NCI-H2171 (cell line): ENCODE measurements at regions not wholly inside any gene's neighbourhood (a gene's known extent, or its start where the extent isn't known, plus 50 kb on each side); places are given as distances from the start of the nearest gene placed in this dataset.

Experiments
- DNase-seq: peaks from one replicate; lab custom pipeline; 2025; lab: John Stamatoyannopoulos, UW

GRCh38 chr3:124497487-124497886 lies 232.8 kb upstream of the UMPS start:
- DNase-seq, result no peak

GRCh38 chr3:124498891-124499290 lies 231.4 kb upstream of the UMPS start:
- no peak for DNase-seq

GRCh38 chr3:124504332-124505059 lies 225.8 kb upstream of the UMPS start:
- no peak for DNase-seq

GRCh38 chr3:124509884-124510283 lies 220.4 kb upstream of the UMPS start:
- DNase-seq, result no peak

- no peak for DNase-seq
Observed at GRCh38 chr3:124510290-124510689, 220.0 kb upstream of the UMPS start.

GRCh38 chr3:124512881-124513609 lies 217.2 kb upstream of the UMPS start:
- no peak for DNase-seq

GRCh38 chr3:124513610-124513997 lies 216.6 kb upstream of the UMPS start:
- DNase-seq, result no peak

- DNase-seq, result no peak
Observed at GRCh38 chr3:124514683-124515082, 215.6 kb upstream of the UMPS start.

- DNase-seq, result no peak
Observed at GRCh38 chr3:124516333-124516732, 213.9 kb upstream of the UMPS start.

GRCh38 chr3:124517306-124517705 lies 212.9 kb upstream of the UMPS start:
- DNase-seq, result no peak

- no peak for DNase-seq
Observed at GRCh38 chr3:124518350-124518749, 211.9 kb upstream of the UMPS start.

GRCh38 chr3:124519591-124520194 lies 210.6 kb upstream of the UMPS start:
- no peak for DNase-seq

GRCh38 chr3:124520970-124521369 lies 209.3 kb upstream of the UMPS start:
- no peak for DNase-seq

GRCh38 chr3:124522082-124522625 lies 208.1 kb upstream of the UMPS start:
- DNase-seq, result no peak

- DNase-seq, result no peak
Observed at GRCh38 chr3:124526601-124527000, 203.7 kb upstream of the UMPS start.

- DNase-seq, result no peak
Observed at GRCh38 chr3:124529826-124530571, 200.3 kb upstream of the UMPS start.

GRCh38 chr3:124530916-124531315 lies 199.3 kb upstream of the UMPS start:
- no peak for DNase-seq

- DNase-seq, result no peak
Observed at GRCh38 chr3:124532071-124532470, 198.2 kb upstream of the UMPS start.

GRCh38 chr3:124535306-124535705 lies 194.9 kb upstream of the UMPS start:
- DNase-seq, result no peak

GRCh38 chr3:124540550-124541211 lies 189.6 kb upstream of the UMPS start:
- DNase-seq, result no peak

- DNase-seq, result no peak
Observed at GRCh38 chr3:124542214-124542869, 187.9 kb upstream of the UMPS start.
